Ovary (tissue), 3 donors: ENCODE measurements at regions not wholly inside any gene's neighbourhood (a gene's known extent, or its start where the extent isn't known, plus 50 kb on each side); places are given as distances from the start of the nearest gene placed in this dataset.

Experiments
- EP300 ChIP-seq: sonication (generic); formaldehyde crosslinking; IDR thresholded peaks from one replicate; pipeline ENCODE4 v1.6.1; 2017; ENCODE audit warnings: antibody characterized with exemption
- TF ChIP-seq, protein P1 (sequence below), 3 donors: fragments of 450-650 bp in 2 of 3; fragments of 200-600 bp in 1 of 3; IDR thresholded peaks; one replicate each; pipeline versions ENCODE4 v1.5.1 to v1.8.0; 2016 to 2022; ENCODE audit warnings: antibody characterized with exemption in 3 of 3, mild to moderate bottlenecking in 1 of 3
- donor health status: DM: no; HTN: no; CAD: no.

GRCh38 chr5:173833196-173833985 lies 54.8 kb upstream of the CPEB4 start:
- TF ChIP-seq, protein P1, sequence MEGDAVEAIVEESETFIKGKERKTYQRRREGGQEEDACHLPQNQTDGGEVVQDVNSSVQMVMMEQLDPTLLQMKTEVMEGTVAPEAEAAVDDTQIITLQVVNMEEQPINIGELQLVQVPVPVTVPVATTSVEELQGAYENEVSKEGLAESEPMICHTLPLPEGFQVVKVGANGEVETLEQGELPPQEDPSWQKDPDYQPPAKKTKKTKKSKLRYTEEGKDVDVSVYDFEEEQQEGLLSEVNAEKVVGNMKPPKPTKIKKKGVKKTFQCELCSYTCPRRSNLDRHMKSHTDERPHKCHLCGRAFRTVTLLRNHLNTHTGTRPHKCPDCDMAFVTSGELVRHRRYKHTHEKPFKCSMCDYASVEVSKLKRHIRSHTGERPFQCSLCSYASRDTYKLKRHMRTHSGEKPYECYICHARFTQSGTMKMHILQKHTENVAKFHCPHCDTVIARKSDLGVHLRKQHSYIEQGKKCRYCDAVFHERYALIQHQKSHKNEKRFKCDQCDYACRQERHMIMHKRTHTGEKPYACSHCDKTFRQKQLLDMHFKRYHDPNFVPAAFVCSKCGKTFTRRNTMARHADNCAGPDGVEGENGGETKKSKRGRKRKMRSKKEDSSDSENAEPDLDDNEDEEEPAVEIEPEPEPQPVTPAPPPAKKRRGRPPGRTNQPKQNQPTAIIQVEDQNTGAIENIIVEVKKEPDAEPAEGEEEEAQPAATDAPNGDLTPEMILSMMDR (IDR thresholded peaks at IDR 0.05): no peak
- TF ChIP-seq EP300: no peak
